AG09309 (cell line): ENCODE measurements at regions not wholly inside any gene's neighbourhood (a gene's known extent, or its start where the extent isn't known, plus 50 kb on each side); places are given as distances from the start of the nearest gene placed in this dataset.

ENCODE experiments used
- DNase-seq: peaks from one replicate; pipeline ENCODE4 v3.0.0-alpha.2; 2010; ENCODE audit warnings: low read depth
- H3K4me3 ChIP-seq: 2 replicates; pipeline ENCODE4 v1.5.1; 2011; ENCODE audit warnings: mild to moderate bottlenecking, low read depth, low read length, moderate library complexity; ENCODE audit not compliant: control insufficient read depth
- TF ChIP-seq, protein P1 (sequence below): IDR thresholded peaks from 2 replicates; pipeline ENCODE4 v1.5.1; 2011; ENCODE audit warnings: mild to moderate bottlenecking, low read depth, low read length, inconsistent platforms; ENCODE audit not compliant: insufficient read depth, control insufficient read depth; ENCODE audit errors: missing control alignments

DNA sequence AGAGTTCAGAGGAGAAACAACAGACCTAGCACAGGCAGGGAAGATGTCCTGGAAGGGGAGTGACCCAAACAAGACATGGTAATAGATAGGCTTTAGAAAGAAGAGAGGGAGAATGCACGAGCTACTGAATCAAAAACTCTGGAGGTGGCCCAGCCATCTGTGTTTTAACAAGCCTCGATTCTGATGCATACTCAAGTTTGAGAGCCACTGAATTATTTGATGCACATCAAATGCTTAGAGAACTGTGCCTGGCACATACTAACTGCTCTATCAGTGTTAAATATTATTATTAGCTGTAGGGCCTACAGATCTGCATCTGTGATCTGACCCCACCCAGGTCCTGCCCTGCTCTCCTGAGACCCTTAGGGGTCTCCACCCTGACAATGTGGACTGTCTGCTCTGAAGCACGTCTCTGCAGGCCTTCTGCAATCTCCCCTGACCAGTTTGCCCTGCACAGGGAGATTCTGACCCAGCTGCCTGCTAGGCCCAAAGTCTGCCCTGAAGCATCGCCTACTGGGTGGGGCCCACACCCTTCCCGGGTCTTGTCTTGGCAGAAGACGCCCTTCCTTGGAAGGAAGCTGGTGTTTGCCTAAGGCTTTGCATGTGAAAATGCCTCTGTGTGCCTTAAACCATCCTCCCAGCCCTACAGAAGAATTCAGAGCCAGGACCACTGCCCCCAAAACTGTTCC is 201.5 kb upstream of the KLF3 start:
- TF ChIP-seq, protein P1, sequence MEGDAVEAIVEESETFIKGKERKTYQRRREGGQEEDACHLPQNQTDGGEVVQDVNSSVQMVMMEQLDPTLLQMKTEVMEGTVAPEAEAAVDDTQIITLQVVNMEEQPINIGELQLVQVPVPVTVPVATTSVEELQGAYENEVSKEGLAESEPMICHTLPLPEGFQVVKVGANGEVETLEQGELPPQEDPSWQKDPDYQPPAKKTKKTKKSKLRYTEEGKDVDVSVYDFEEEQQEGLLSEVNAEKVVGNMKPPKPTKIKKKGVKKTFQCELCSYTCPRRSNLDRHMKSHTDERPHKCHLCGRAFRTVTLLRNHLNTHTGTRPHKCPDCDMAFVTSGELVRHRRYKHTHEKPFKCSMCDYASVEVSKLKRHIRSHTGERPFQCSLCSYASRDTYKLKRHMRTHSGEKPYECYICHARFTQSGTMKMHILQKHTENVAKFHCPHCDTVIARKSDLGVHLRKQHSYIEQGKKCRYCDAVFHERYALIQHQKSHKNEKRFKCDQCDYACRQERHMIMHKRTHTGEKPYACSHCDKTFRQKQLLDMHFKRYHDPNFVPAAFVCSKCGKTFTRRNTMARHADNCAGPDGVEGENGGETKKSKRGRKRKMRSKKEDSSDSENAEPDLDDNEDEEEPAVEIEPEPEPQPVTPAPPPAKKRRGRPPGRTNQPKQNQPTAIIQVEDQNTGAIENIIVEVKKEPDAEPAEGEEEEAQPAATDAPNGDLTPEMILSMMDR: no peak
- H3K4me3 ChIP-seq: no peak overlapping the region
- DNase-seq: no peak

DNA sequence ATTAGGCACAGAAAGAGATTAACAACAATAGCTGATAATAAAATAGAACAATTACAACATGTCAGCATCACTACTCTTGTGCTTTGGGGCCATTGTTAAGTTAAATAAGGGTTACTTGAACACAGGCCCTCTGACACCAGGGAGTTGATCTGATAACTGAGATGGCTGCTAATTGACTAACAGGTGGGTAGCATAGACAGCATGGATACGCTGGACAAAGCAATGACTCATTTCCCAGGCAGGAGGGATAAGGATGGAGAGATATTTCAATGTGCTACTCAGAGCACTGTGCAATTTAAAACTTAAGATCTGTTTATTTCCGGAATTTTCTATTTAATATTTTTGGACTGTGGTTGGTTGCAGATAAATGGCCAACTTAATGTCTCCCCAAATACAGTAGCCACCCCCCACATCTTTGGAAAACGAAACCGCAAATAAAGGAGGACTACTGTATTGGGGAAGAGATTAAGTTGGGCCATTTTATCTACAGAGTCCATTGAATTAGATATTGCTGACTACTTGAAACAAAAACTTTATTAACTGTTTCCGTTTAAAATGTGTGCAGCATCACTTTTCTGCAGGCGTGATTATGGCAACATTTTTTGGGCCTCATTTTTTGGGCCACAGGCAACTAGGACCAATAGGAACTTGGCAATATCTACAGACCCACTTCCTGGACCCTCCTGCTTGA is 200.6 kb upstream of the KLF3 start:
- H3K4me3 ChIP-seq: no peak overlapping the region
- DNase-seq: no peak
- TF ChIP-seq, protein P1: no peak

DNA sequence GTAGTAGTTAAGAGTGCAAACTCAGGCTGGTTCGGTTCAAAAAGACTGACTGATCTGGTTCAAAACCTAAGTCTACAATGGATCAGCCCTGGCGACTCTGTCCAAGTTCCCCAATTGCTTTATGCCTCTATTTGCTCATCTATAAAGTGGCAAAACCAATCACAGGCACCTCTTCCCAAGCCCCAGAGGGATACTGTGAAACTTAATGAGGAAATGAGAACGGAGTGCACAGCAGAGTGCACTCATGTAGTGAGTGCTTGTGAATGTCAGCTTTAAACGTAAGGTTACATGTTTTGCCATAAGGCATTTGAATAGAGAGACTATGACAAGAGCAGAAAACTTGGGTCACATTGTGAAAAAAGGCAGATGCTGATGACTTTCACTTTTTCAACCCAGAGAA is 199.7 kb upstream of the KLF3 start:
- no peak overlapping the region for H3K4me3 ChIP-seq
- TF ChIP-seq, protein P1: no peak
- DNase-seq: no peak

DNA sequence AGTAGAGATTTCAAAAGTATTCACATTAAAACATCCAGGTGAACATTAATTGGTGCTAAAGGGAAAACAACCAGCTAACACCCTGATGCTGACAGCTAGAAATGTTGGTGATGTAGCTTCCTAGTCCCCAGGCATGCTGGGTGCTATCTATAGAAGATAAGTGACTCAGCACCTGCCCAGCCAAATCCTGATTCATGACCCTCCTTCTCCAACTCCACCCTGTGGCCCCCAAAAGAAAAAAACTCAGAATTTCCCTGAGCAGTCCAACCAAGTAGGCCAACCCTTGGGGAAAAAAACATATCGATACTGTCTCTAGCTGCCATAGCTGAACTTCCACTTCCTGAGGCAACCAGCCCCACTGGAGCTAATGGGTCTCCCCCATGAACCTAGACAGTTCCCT is 197.6 kb upstream of the KLF3 start:
- TF ChIP-seq, protein P1: no peak

DNA sequence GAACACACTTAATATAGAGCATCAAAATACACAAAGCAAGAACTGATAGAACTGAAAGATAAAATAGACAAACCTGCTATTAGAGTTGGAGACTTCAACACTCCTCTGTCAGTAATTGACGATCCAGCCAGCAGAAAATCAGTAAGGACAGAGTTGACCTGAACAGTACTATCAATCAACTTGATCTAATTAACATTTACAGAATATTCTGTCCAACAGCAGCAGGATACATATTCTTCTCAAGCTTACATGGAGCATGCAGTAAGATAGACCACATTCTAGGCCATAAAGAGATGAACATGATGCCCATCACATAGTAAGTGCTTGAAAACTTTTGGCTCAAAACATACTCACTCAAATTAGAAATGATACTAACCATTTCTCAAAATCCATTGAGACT is 196.7 kb upstream of the KLF3 start:
- H3K4me3 ChIP-seq: no peak overlapping the region
- DNase-seq: no peak
- TF ChIP-seq, protein P1: no peak

More for the DNA sequence above, 197.6 kb upstream of the KLF3 start:
- H3K4me3 ChIP-seq: no peak overlapping the region
- DNase-seq: no peak

DNA sequence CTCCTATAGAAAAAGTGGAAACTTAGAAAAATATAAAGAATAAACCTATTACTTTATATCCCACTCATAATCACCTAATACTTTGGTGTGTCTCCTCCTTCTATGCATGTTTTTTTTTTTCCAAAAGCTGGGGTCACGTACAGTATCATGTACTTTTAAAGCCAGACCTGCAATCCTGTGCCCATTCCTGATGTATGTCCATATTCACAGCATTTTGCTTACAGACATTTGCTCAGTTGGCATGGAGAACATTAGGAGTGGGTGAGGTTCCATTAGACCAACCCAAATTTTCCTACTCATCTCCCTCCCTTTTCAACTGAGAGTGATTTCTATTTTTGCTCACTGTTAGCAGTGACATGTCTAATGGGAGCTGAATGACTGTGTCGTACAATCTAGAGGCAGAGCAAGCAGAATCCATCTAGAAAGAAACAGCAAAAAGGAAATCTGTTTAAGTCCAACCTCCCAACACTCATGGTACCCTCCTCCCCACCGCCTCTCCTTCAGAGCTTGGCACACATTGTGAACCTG is 195.6 kb upstream of the KLF3 start:
- no peak for DNase-seq

More for the DNA sequence above, 195.6 kb upstream of the KLF3 start:
- no peak overlapping the region for H3K4me3 ChIP-seq
- TF ChIP-seq, protein P1: no peak
